ENCODE measurements at regions not wholly inside any gene's neighbourhood (a gene's known extent, or its start where the extent isn't known, plus 50 kb on each side); places are given as distances from the start of the nearest gene placed in this dataset.

DNA sequence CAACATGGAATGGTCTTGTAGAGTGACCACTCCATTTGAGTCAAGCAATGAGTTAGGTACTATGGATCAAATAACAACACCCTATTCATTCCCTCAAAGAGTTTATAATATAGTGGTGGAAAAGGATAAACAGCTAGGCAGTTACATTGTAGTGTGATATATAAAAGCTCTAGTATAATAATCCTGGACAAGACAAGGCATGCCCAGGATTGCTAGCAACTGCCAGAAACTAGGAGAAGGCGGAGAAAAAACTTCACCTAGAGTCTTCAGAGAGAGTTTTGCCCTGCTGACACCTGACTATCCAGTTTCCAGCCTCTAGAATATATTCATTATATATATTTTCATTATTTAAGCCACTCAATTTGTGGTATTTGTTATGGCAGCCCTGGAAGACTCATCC is 530.6 kb downstream of the KLF12 start:
- DNase-seq = no peak

DNA sequence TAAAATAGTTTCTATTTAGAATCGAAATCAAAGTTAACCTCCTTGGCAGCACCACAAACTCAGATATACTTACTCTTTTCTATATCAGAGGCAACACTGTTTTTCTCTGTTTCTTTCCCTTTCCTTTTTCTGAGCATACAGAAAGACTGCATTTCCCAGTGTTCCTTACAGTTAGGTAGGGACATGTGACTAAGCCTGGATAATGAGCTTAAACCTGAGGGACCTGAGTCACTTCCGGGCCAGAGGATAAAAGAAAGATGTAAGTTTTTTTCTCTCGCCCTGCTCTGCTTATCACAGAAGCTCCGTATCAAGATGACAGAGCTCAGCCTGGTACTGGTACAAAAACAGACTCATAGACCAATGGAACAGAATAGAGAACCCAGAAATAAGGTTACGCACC is 531.9 kb downstream of the KLF12 start:
- DNase-seq = no peak

DNA sequence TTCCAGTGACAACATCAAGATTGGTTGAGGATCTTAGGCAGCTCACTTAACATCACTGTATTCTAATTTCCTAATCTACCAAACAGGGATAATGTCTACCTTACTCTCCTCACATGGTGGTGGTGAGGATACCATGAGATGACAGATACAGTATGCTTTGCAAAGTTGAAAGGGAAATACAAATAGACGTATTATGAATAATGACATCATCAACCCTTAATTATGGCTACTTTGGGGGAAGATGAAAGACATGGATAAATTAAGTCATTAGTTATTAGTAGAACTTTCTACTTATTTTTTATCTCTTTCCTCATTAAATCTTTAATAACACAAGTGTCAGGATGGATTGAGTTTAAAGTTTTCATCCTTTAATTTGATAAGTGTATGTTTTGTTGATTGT is 532.5 kb downstream of the KLF12 start:
- no peak for DNase-seq

DNA sequence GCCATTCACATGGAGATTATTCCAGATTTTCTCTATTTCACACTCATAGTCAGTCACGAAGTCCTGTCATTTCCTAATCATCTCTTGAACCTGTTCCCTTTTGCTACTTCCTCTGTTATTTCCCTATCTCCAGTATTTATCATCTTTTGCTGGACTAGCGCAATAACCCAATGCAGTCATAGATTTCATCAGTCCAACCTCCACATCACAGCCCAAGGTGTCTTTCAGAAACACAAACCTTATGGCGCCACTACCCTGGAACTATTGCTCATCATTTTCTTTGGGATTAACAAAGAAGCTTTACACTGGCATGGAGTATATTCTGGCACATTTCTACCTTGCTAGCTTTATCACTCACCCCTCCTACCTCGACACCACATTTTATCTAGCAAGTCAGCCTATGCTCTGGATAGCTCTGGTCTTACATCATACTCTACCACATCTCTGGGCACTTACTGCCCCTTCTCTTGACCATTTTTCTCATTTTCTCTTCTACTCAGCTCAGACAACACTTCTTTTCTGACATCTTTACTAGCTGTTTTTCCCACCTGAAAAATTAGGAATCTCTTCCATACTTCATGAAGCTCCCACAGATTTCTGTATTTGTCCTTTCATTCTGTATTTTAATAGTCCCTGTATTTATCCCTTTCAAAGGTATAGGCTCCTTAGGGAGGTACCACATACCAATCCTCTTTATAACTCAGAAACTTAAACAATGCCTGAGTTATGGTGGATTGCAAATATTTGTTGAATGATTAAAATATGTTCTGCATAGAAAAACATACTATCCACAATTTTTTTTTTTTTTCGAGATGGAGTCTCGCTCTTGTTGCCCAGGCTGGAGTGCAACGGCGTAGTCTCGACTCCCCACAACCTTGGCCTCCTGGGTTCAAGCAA is 534.7 kb downstream of the KLF12 start:
- no peak for DNase-seq

DNA sequence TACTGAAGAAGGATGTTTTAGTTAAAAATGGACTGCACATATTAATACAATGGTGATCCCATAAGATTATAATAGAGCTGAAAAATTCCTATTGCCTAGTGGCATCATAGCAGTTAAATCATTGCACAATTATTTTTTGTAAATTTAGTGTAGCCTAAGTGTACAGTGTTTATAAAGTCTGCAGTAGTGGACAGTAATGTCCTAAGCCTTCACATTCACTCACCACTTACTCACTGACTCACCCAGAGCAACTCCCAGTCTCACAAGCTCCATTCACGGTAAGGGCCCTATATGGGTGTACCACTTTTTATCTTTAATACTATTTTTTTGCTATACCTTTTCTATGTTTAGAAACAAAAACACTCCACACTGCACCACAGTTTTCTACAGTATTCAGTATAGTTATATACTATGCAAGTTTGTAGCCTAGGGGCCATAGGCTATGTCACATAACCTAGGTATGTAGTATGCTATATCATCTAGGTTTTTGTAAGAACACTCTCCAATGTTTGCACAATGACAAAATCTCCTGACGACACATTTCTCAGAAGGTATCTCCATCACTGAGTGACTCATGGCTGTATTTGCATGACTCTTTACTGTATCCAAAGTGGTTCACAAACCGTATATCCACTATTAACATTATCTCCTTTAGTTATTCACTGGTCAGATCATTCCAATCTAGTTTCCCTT is 536.0 kb downstream of the KLF12 start:
- DNase-seq = no peak

DNA sequence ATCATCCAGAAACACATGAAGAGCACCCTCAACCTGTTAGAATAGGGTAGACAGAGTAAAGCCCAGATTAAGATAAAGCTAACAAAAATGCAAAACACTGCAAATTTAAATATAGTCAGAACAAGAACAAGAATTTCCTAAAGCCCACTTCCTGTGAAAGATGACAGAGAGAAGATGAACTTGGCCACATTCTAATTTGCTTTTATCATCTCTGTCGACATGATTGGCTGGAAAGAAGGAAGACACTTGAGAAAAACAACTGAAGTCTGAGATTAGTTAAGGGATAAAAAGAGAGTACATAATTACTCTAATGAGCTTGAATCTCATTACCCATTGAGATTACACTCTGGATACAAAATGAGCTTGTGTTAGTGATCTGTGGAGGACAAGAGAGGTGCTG is 537.6 kb downstream of the KLF5 start:
- no peak for DNase-seq

DNA sequence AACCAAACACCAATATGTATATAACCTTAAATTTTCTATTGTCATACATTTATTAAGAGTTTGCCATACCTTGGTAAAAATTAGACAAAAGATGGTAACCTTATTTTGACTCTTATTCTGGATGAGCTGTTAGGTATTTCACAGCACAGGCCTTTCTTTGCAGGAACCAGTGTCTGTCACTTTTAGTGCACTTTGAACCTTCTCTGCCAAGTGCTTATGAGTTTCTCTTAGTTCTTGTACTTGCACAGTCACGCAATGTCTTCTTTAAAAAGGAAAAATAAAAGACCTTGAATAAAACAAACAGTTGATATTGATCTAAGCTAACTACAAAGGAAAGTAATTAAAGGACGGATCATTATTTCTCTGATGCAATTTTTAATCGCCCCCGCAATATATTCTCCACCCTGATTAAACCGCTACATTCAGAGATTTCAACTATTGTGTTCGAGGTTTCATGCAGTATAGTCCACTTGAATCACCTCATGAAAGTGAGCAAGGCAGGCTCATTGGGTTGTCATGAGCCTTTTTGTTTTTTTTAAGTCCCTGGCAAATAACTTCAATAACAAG is 534.5 kb downstream of the KLF5 start:
- no peak for DNase-seq

DNA sequence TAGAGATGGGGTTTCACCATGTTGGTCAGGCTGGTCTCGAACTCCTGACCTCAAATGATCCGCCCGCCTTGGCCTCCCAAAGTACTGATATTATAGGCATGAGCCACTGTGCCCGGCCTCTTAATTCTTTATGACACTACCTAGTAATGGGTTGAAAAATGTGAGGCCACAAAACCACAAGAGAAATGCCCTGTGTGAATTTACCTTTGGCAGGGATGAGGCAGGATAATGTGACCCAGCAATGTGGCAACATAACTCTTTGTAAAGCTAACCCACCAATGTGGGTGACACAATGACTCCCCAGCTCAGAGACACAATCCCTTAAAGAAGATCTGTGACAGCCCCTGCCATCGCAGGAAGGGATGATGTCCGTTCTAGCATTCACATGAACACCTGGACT is 533.1 kb downstream of the KLF5 start:
- no peak for DNase-seq

DNA sequence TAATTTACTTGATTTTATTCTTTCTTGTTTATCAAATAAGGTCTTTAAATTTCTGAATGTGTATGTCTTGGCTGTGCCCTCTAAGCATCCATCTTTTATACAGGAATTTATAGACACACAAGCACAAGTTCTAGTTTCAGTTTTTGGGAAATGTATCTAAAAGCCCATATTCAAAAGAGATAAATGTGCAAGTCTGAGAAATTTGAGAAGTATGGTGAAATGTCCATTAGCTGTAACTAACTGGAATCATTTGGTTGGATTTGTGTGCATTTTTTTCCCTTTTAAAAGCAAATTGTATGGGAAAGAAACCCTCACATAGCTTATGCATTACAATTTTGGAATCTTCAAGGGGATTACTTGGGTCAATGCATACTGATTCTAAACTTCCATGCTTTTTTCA is 532.0 kb downstream of the KLF5 start:
- DNase-seq = no peak

DNA sequence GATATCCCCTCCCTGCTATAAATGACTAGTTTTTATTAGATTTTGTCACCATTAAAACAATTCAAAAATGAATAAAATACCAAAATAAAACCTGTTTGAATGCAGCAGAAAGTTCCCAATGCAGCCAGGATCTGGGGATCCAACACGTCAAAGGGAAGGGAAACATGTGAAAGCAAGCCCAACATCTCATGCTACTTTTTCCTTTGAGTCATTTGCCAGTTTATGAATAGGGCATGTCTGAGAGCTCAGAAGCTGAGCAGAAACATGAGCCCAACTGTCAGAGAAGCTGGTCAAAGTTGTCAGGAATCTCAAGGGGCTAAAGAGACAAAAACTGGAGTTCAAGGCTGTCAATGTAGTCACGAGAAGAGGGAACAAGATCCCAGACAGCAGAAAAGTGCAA is 526.4 kb downstream of the KLF5 start:
- no peak for DNase-seq

DNA sequence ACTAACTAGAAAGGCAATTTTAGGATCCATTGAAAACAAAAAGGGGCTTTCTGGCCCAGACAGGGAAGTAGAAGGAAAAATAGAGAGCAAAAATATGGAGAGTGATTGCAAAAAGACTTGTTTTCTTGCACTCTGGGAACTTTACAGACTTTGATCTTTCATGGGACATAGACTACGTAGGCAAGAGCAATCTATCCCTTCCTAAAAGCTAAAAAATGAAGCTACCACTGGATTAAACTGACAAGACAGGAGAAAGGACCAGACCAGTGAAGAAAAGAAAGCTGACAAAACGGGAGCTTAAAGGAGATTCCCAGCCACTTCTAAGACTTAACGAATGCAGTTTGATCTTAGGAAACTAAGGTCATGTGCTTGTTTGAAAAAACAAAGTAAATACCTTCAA is 524.5 kb downstream of the KLF5 start:
- no peak for DNase-seq

DNA sequence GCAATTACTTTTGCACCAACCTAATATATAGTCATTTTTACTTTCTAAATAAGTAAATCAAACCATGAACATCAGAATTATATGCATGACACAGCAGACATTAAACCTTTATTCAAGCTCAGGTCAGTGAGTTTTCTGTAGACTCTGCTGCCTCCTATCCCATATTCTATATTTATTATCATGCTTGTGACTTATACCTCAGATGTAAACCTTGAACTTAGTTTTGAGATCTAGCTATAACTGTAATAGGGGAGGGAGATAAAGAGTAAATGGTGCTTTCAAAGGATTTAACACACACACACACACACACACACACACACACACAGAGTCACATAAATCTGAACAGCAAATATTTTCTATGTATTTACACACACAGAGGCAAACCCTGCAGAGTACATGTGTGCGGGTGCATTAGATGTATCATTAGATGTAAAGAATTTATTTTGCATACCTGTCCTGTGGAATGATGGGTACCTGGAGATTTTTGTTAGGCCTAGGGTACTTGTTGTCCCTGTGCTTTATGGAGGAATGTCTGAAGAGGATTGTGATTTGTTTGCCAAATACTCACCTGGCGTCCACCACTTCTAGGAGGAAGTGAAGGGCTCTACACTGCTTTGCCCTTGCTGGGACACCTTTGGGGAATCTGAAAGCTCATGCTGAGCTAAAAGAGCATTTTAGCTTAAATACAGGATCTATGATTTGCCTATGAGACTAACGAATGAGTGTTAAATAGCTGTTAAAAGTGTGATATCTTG is 521.9 kb downstream of the KLF5 start:
- no peak for DNase-seq

DNA sequence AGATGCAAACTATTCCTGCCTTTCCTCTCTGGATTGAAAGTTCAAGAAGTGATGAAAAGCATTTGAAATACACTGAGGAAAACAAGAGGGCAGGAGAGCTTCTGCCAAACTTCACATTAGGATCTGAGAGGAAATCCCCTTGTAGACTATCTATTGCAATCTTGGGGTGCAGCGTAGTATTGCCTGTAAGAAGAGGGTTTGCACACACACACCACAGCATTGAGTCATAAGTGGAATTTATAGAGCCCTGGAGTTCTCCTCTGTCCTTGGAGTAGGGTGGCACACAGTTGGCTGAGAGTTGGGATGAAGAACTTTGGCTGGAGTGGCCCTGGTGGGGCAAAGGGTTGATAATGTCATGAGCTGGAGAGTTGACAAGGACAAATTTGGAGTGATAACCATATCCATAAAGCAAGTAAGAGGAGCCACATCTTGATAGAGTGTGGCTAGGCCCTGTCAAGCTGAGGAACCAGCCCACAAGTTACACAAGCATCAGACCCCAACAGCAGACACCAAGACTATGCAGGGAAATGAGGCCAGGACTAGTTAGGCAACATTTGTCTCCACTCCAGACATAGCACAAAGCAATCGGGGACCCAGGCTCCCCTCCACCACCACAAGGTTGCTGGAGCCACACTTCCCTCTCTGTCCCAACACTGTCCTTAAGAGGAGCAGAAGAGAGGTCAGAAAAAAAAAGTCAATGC is 520.9 kb downstream of the KLF5 start:
- DNase-seq = no peak

DNA sequence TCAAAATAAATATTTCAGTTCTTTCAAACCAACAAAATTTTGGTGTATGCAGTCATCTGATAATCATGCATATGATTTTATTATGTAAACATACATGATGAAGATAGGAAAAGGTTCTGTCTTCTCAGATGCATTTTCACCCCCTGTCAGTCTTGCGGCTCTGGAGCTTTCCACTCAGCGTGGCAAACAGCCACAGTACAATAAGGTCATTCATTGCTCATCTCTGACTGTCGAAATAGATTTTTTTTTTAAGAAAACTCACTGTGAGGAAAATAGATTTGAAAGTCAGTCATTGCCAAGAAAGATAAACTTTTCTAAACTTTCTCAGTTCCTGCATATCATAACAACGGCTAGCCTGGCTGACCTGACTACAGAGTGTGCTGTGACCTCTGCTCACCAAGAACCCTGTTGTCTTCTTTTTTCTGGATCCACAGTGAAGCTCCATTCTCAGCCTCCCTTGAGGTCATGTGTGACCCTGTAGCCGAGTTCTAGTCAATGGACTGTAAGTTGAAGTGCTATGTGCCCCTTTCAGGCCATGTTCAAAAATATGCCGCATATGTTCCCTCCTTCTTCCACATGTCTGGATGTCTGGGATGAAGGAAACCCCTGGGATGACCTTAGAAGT is 519.6 kb downstream of the KLF5 start:
- no peak for DNase-seq

DNA sequence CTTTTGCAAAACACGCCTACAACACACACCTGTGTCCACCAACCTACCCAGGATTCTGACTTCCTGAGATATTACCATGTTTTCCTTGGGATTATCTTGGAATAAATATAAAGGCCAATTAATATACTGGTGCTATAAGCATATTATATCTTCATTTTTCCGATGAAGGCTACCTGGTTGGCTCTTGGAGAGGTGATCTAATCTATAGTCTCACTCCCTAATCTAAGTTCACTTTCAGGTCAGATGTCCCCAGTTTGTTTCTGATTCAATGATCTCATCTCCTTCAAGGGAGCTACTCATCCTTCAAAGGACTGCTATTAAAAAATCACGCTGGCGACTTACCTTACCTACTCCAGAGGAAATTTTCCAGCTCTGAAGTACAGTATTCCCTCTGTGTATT is 517.5 kb downstream of the KLF5 start:
- no peak for DNase-seq

DNA sequence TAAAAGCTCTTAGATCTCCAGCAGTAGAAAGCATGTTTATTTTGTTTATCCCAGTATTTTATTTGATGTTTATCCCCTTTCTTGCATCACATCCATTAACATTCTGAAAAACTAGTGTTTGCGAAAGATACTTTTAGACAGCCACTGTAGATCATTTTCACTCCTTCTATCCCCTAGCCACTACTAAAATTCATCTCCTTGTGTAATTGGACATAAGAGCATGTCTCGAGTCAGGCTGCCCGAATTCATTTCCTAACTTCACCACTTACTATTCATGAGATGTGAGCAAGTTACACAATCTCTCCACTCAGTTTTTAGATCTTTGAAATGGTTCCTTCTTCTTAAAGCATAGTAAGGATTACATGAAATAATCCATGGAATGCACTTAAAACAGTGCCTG is 514.0 kb downstream of the KLF5 start:
- no peak for DNase-seq

DNA sequence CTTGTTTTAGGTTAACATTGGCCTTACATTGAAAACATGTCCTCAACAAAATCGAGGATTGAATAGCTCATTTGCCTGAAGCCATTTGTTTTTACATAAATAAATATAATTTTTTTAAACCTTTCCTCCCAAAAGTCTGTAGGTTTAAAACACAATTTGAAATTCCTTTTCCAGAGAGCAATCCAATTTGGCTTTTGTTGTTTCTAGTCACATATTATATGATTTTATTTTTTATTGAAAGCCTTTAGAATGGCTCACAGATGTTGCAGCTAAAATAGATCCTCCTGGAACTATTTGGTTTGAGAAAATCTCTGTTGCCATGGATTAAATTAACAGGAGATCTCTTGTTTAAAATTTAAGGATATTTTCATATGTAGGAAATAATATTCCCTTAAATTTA is 512.6 kb downstream of the KLF5 start:
- no peak for DNase-seq

DNA sequence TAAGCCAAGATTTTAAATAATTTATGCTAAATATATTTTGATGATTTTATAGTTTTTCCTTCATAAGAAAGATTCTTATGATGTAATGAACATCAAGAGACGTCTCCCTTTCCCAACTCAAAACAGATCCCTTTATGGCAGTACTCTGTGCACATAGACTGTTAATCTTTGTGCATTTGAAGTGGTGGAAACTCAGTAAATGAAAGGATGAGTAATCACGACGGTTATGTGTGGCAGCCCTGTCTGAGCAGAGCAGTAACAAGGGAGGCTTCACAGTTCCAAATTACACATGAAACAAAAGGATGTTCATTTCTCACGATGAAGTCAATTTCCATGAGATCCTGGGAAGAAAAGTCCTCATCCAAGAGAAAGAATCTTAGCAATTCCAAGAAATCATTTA is 498.1 kb downstream of the KLF5 start:
- DNase-seq = no peak

DNA sequence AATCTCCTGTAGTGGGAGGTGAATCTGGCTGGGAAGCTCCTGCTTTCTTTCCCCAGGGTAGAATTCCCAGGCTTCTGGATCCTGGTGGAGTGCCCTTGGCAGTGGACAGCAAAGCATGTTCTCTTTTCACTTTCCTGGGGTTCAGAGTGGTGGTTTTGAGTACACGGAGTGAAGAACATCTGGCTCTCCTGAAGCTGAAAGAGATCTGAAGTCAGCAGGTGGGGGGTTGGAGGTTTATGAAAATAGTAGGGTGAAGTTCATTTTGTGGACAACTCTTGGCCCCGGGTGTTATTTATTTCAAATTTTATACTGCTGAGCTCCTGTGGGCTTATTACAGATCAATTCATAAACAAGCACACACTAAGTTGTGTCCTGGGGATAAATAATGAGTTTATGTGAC is 497.3 kb downstream of the KLF5 start:
- no peak for DNase-seq

DNA sequence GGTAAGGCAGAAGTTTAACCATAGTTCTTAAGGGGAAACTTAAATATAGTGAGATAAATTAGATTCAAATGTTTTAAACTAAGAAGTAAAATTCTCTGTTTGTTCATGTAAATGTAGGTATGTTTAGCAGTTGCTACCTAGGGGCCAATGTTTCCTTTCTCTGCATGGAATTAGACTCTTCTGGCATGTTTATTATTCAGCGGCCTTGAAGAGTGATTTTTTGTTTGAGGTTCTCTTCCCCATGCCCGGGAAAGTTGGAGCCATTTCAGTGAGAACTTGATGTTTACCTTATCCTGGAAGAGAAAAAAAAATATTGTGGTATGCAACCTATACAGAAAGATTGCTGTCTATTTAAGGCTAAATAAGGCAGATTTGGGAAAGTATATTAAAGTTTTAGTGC is 492.9 kb downstream of the KLF5 start:
- DNase-seq = no peak

DNA sequence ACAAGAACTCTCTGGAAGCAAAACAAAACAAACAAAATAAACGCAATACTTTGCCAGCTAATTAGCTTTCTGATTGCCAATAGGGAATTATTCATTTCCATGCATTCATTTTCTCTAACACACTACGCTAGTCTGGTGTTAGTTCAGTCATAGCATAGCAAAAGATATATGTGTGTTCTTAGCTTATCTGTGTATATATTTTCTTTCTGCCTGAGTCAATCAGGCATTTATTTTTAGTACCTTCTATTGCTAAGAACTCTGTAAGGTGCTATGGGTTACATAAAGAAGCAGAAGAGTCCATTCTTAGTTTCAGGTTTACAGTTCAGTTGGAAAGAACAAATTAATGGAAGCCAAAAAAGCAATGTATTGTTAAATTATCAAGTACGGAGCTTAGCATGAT is 490.9 kb downstream of the KLF5 start:
- no peak for DNase-seq

DNA sequence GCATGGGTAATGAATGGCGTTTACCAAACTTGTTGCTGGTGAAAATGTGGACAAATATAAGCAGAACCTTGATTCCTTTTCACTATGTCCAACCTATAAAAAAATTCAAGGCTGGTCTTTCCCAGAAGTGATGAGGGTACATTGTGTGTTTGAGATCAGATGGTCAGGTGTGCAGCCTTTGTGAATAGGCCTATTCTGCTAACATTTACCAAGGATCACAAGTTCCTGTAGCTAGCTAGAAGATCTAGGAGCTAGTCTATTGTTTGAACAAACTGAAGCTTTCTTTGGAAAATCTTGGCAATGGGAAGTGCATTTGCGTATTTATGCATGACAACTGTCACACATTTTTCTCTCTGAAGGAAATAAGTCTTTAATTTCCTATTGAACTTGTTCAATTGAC is 489.6 kb downstream of the KLF5 start:
- no peak for DNase-seq

All from activated CD4-positive, alpha-beta T cell treated with anti-CD3 and anti-CD28 coated beads, Interleukin-2, Interleukin-6, amounts not matched to agents 100 ng/mL and 50 ng/mL, durations not matched to agents 16 hours and 8 hours (primary cell).